ENCODE measurements at regions not wholly inside any gene's neighbourhood (a gene's known extent, or its start where the extent isn't known, plus 50 kb on each side); places are given as distances from the start of the nearest gene placed in this dataset.

DNA sequence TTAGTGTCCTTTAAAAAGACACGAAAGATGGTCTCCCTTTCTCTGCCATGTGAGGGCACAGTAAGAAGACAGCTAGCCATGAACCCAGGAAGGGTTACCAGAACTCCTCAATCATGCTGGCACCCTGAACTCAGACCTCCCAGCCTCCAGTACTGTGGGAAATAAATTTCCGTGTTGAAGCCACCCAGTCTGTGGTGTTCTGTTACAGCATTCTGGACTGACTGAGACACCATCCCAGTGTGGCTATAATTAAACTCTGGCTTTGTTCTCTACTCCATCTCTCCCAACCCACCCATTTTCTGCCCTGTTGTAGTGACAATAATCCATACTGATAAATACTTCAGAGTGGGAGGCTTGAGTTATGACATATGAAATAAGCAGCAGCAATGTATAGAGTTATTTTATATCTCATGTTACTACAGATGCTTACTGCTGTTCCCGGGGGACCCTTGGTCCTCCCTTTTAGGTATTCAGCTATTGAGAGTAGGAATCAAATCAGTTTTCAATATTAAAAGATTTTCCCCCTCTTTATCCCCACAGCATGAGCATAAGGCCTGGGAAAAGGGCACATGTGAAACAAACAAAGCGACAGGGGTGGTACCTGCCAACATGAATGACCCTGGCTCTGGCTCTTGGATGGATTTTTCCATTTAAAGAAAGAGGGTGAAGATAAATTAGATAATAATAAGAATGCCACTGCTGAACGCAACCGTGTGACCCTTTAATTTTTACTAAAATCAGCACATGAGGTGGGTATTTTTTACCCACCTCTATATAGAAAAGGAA, 224.3 kb upstream of the SLC35B3 start:
- Histone ChIP-seq H3K9me3 (ENCODE audit: low read length) (peaks cover 14% of the 10 kb centered on the region; the same call in 1 of the 2 replicates), H3K36me3 (replicated peaks in 1 of 2; ENCODE audit: control insufficient read depth in 1 of 2, insufficient read depth in 2 of 2, low read length in 2 of 2) (no peaks in the 10 kb centered on the region), H3K4me2 (ENCODE audit: low read depth, low read length) (no peak overlapping the region), H3K27ac (ENCODE audit: extremely low read length, insufficient read depth, low read length) (no peak overlapping the region), H3K4me3 (replicated peaks in 1 of 3; ENCODE audit: insufficient read depth in 1 of 3, low read depth in 2 of 3, low read length in 3 of 3) (no peak overlapping the region), H4K20me1 (ENCODE audit: insufficient read depth, low read length) (no peaks in the 10 kb centered on the region), H3K27me3 (ENCODE audit: control insufficient read depth in 1 of 2, insufficient read depth in 2 of 2, low read length in 2 of 2) (no peaks in the 10 kb centered on the region), H2AFZ (ENCODE audit: low read length) (no peak overlapping the region), H3K9ac (ENCODE audit: insufficient read depth, low read depth, low read length) (no peak overlapping the region), H3K4me1 (ENCODE audit: insufficient read depth, low read length) (peaks cover 30% of the 10 kb centered on the region), H3K79me2 (ENCODE audit: insufficient read depth, low read length) (no peaks in the 10 kb centered on the region)
- ChIA-PET POLR2A (no interaction called here), CTCF (ENCODE audit: low intra/inter-chr PET ratio, low total read pairs) (no interaction called here)
- TF ChIP-seq RARG (CRISPR knock-in tag; IDR thresholded peaks at IDR 0.05; ENCODE audit: low read depth) (no peak), ZNF414 (CRISPR knock-in tag; IDR thresholded peaks at IDR 0.05) (no peak), MYNN (CRISPR knock-in tag; IDR thresholded peaks at IDR 0.05; ENCODE audit: low read depth) (no peak)
- in situ Hi-C loops (cut with HindIII; ENCODE audit: extremely low pct_ligation_motif_present, low pct_unique_long_range_greater_than_20kb): no loop called here
- intact Hi-C loops (cut with micrococcal nuclease; ENCODE audit: unreplicated experiment): no loop called here
- no TSS peak for BruUV-seq (replicated peaks)
- no peak for ATAC-seq
- no peak for DNase-seq (ENCODE audit: low spot score)
- 73% methylated on average over 6 of the region's 6 CpGs for WGBS (ENCODE audit: low lambda C conversion rate)
- no peak for FAIRE-seq

DNA sequence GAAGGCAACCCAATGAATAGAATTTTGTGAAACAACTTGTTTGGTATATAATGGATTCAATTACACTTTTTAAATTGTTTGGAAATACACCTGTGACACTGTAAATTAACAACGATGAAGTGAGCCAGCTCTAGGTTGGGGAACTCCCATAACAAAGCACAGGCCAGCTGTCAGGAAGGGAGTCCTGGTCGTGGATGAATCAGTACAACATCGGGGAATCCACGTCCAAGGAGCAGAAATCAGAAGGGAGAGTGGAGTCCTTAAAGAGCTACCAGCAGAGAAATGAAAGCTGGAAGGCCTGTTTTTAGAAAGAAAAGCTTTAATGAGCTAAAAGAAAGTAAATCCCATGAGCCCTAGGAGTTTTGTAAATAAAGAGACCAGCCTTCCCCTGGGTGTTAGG, 223.1 kb upstream of the SLC35B3 start:
- Histone ChIP-seq H2AFZ (ENCODE audit: low read length) (no peak overlapping the region), H3K4me1 (ENCODE audit: insufficient read depth, low read length) (peaks cover 25% of the 10 kb centered on the region), H3K36me3 (replicated peaks in 1 of 2; ENCODE audit: control insufficient read depth in 1 of 2, insufficient read depth in 2 of 2, low read length in 2 of 2) (no peaks in the 10 kb centered on the region), H3K4me3 (replicated peaks in 1 of 3; ENCODE audit: insufficient read depth in 1 of 3, low read depth in 2 of 3, low read length in 3 of 3) (no peak overlapping the region), H3K79me2 (ENCODE audit: insufficient read depth, low read length) (no peaks in the 10 kb centered on the region), H4K20me1 (ENCODE audit: insufficient read depth, low read length) (no peaks in the 10 kb centered on the region), H3K9ac (ENCODE audit: insufficient read depth, low read depth, low read length) (no peak overlapping the region), H3K27ac (ENCODE audit: extremely low read length, insufficient read depth, low read length) (no peak overlapping the region), H3K4me2 (ENCODE audit: low read depth, low read length) (no peak overlapping the region), H3K27me3 (ENCODE audit: control insufficient read depth in 1 of 2, insufficient read depth in 2 of 2, low read length in 2 of 2) (no peaks in the 10 kb centered on the region), H3K9me3 (ENCODE audit: low read length) (peaks cover 8% of the 10 kb centered on the region; the same call in 1 of the 2 replicates)
- FAIRE-seq (no peak), ATAC-seq (no peak), DNase-seq (ENCODE audit: low spot score) (no peak)
- 49% methylated on average over 4 of the region's 4 CpGs for WGBS (ENCODE audit: low lambda C conversion rate)
- POLR2A ChIA-PET: no interaction called here
- intact Hi-C loops (cut with micrococcal nuclease; ENCODE audit: unreplicated experiment) (no loop called here), in situ Hi-C loops (cut with HindIII; ENCODE audit: extremely low pct_ligation_motif_present, low pct_unique_long_range_greater_than_20kb) (no loop called here)
- CTCF ChIA-PET (ENCODE audit: low intra/inter-chr PET ratio, low total read pairs): no interaction called here
- TF ChIP-seq TCF7L2 (IDR thresholded peaks at IDR 0.05; ENCODE audit: low read depth, low read length) (no peak), SNAI1 (CRISPR knock-in tag; IDR thresholded peaks at IDR 0.05; ENCODE audit: borderline replicate concordance) (no peak), FIP1L1 (IDR thresholded peaks at IDR 0.05; ENCODE audit: borderline replicate concordance, insufficient read depth, low read depth, low read length) (no peak), ZNF605 (CRISPR knock-in tag; IDR thresholded peaks at IDR 0.05) (no peak), ZMAT3 (CRISPR knock-in tag; conservative IDR thresholded peaks at IDR 0.05) (no peak), AKAP8 (CRISPR knock-in tag; IDR thresholded peaks at IDR 0.05) (no peak), ZNF614 (CRISPR knock-in tag; IDR thresholded peaks at IDR 0.05; ENCODE audit: borderline replicate concordance) (no peak), ZNF354B (CRISPR knock-in tag; IDR thresholded peaks at IDR 0.05) (no peak)
- BruUV-seq (replicated peaks): no TSS peak

Measured in HepG2 (cell line).